PC-3 (cell line): ENCODE measurements at regions not wholly inside any gene's neighbourhood (a gene's known extent, or its start where the extent isn't known, plus 50 kb on each side); places are given as distances from the start of the nearest gene placed in this dataset.

Experiments used
- CTCF ChIP-seq: fragments of 300-600 bp; sonication (generic); conservative IDR thresholded peaks from 2 replicates; pipeline ENCODE4 v1.5.1; 2017; ENCODE audit warnings: antibody characterized with exemption, low read depth, mild to moderate bottlenecking, low read length
- EZH2phosphoT487 ChIP-seq: fragments of 300-600 bp; sonication (generic); IDR thresholded peaks from 2 replicates; pipeline ENCODE4 v1.6.1; 2018; ENCODE audit warnings: mild to moderate bottlenecking, antibody characterized with exemption, low read length, borderline replicate concordance

DNA sequence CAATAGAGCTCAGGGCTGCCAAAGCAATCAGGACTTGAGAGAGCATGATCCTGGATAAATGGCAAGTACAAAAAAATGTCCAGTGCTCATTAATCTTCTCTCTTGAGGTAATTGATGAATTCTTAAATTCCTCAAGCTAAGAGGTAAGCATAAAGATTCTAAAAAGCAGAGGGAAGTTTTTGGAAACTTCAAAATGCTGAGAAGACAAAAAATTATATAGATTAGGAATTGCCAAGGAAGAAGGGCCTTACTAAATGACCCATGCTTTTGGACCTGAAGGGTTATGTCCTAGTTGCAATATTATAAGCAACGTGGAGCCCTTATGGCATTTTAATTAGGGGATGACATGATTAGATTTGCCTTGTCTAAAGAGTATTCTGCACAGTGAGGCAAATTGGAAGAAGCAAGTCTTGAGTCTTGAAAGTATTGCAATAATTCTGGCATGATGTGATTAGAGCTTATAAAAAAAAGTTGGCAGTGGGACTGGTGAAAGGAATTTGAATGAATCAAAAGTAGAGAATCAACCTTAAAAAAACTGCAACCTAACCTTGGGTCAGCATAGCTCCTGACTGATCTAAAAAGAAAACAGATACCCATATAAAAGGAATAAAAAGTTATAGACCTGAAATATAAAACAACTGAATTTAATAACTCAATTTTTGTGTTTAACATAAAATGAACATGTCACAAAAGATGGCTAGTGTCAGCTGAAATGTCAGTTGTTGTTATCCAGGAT is 323.8 kb upstream of the ARRDC3 start:
- TF ChIP-seq CTCF (no peak), EZH2phosphoT487 (no peak)
